ENCODE measurements at regions not wholly inside any gene's neighbourhood (a gene's known extent, or its start where the extent isn't known, plus 50 kb on each side); places are given as distances from the start of the nearest gene placed in this dataset.
"Not testable (repeated sequence)": the region's sequence is repeated elsewhere in the genome, so short reads cannot be mapped to it uniquely, and the experiment has no call there.

- TF ChIP-seq CTCF, POLR2A (IDR thresholded peaks at IDR 0.05): not testable (repeated sequence)
Observed at GRCh38 chr21:5250128-5250527, 5271.3 kb upstream of the TPTE start.
